Fibroblast of the aortic adventitia (primary cell): ENCODE measurements at regions not wholly inside any gene's neighbourhood (a gene's known extent, or its start where the extent isn't known, plus 50 kb on each side); places are given as distances from the start of the nearest gene placed in this dataset.

Experiments used
- DNase-seq: peaks from one replicate; pipeline ENCODE4 v3.0.0-alpha.2; 2010; ENCODE audit warnings: low read depth
- H3K4me3 ChIP-seq: 2 replicates; pipeline ENCODE4 v1.5.1; 2011; ENCODE audit warnings: low read depth, mild to moderate bottlenecking, control low read depth, low read length, moderate library complexity
- TF ChIP-seq, protein P1 (sequence below): IDR thresholded peaks from 2 replicates; pipeline ENCODE4 v1.5.1; 2011; ENCODE audit warnings: mild to moderate bottlenecking, low read length, control low read depth, inconsistent platforms; ENCODE audit not compliant: insufficient read depth

DNA sequence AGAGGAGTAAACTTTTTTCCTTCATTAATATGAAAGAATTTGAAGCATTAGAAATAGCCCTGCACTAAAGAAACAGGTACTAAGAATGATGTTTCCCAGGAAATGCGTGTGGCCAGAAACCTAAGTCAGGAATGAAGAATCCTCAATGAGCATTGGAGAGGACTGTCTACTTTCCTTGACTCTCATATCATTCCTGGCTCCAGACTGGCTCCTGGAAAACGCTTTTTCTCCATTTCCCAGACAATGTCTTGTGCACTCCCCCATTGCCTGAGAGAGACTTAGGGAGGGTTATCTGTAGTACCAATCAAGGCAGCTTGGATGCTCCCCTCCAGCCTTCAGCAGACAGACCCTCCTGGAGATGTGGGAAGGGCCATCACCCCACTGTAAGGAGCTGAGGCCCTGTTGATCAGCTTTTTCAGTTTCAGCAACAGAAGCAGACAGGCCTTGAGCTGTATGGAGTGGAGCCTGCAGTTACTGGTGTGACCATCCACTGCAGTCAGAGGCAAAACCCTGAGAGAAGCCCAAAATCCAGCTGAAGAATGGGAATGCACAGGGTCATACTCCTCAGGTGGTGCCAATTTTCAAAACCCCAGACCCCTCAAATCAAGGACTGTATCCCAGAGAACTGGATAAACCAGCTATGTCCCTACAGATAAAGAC is 127.3 kb upstream of the NT5E start:
- DNase-seq, result no peak
- TF ChIP-seq, protein P1, sequence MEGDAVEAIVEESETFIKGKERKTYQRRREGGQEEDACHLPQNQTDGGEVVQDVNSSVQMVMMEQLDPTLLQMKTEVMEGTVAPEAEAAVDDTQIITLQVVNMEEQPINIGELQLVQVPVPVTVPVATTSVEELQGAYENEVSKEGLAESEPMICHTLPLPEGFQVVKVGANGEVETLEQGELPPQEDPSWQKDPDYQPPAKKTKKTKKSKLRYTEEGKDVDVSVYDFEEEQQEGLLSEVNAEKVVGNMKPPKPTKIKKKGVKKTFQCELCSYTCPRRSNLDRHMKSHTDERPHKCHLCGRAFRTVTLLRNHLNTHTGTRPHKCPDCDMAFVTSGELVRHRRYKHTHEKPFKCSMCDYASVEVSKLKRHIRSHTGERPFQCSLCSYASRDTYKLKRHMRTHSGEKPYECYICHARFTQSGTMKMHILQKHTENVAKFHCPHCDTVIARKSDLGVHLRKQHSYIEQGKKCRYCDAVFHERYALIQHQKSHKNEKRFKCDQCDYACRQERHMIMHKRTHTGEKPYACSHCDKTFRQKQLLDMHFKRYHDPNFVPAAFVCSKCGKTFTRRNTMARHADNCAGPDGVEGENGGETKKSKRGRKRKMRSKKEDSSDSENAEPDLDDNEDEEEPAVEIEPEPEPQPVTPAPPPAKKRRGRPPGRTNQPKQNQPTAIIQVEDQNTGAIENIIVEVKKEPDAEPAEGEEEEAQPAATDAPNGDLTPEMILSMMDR, result no peak
- H3K4me3 ChIP-seq, result no peak overlapping the region

DNA sequence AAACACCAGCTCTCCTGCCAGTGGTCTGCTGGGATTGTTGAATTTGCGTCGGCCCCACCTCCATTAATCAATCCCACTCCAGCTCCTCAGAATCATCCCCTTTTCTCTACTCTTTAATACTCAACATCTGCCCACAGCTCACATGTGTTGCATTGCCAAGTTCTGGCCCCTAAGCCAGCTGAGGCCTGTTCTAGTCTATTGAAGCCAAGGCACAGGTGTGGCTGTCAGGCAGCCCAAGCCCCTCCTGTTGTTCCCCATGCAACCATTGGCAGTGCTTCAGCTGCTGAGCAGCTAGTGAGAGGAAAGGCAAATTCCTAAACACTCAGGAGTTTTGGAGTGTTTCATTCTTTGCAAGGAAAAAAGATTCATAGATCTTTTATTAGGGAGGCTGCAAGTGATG is 128.0 kb upstream of the NT5E start:
- TF ChIP-seq, protein P1, result no peak
- no peak overlapping the region for H3K4me3 ChIP-seq
- no peak for DNase-seq

- no peak overlapping the region for H3K4me3 ChIP-seq
- TF ChIP-seq, protein P1, result no peak
- no peak for DNase-seq
Measured at GRCh38 chr6:85314586-85314985, 135.3 kb upstream of the NT5E start.

DNA sequence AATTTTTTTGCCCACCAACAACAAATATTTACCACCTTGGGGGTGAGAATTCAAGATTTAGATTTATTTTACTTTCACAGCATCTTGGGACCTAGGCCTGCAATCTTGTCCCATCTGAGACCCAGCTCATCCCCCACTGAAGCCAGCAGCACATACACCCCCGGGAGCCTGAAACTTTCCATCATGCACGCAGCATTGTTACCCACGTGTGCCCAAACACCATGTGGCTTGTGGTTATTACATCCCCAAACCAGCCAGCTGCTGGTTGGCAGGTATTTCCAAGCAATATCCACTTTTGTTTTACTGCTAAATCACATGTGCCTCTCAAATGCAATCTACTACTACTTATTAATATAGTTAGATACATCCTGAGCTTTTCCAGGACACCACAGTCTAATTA is 149.3 kb upstream of the NT5E start:
- DNase-seq, result no peak
- no peak overlapping the region for H3K4me3 ChIP-seq
- TF ChIP-seq, protein P1, result no peak

GRCh38 chr6:85298553-85298952 is 151.3 kb upstream of the NT5E start:
- TF ChIP-seq, protein P1, result no peak
- no peak overlapping the region for H3K4me3 ChIP-seq
- no peak for DNase-seq

DNA sequence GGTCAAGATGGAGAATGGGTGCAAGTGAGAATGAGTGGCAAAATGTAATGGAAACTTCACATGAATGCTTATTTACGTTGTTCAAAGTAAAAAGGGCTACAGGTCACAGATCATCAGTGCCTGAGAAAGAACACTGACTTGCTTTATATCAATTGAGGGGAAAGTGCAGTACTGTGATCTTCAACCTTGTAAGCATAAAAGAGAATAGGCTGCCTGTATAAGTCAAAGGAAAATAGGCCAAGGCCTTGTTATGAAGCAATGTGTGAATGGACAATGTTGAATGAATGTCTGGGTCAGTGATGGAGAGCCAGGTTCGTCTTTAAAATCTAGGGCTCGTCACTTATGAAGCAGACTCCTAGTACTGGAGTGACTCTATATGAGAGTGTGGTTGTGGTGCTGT is 158.6 kb upstream of the NT5E start:
- no peak overlapping the region for H3K4me3 ChIP-seq
- DNase-seq, result no peak
- TF ChIP-seq, protein P1, result no peak

DNA sequence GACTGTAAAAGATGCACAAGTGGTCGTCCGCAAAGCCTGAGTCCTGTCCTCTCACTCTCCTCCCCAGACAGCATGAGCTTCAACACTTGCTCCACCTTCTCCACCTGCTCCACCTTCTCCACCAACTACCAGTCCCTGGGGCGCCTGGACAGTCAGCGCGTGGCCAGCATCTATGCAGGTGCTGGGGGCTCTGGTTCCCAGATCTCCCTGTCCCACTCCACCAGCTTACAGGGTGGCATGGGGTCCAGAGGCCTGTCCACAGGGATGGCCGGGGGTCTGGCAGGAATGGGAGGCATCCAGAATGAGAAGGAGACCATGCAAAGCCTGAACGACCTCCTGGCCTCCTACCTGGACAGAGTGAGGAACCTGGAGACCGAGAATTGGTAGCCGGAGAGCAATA is 162.2 kb upstream of the NT5E start:
- DNase-seq, result no peak
- TF ChIP-seq, protein P1, result no peak
- no peak overlapping the region for H3K4me3 ChIP-seq
